Osteoblast (primary cell): ENCODE measurements at regions not wholly inside any gene's neighbourhood (a gene's known extent, or its start where the extent isn't known, plus 50 kb on each side); places are given as distances from the start of the nearest gene placed in this dataset.

Source experiments
- DNase-seq: peaks from one replicate; pipeline ENCODE4 v3.0.0; 2011; ENCODE audit warnings: low spot score, mixed read lengths; ENCODE audit not compliant: insufficient read length; ENCODE audit errors: missing footprints
- H2AFZ ChIP-seq: 2 replicates; pipeline ENCODE4 v1.6.0; 2011; ENCODE audit warnings: mild to moderate bottlenecking, low read length
- H3K27ac ChIP-seq: 2 replicates; pipeline ENCODE4 v1.5.1; 2011; ENCODE audit warnings: mild to moderate bottlenecking, low read depth, low read length, moderate library complexity
- H3K27me3 ChIP-seq: 2 replicates; pipeline ENCODE4 v1.6.0; 2012; ENCODE audit warnings: mild to moderate bottlenecking, control low read depth, inconsistent platforms, low read length, moderate library complexity; ENCODE audit not compliant: insufficient read depth
- H3K36me3 ChIP-seq: 2 replicates; pipeline ENCODE4 v1.5.1; 2011; ENCODE audit warnings: mild to moderate bottlenecking, low read length, control low read depth, moderate library complexity; ENCODE audit not compliant: insufficient read depth
- H3K4me1 ChIP-seq: 2 replicates; pipeline ENCODE4 v1.5.1; 2011; ENCODE audit warnings: mild to moderate bottlenecking, low read length, control low read depth, moderate library complexity; ENCODE audit not compliant: insufficient read depth
- H3K4me2 ChIP-seq: 2 replicates; pipeline ENCODE4 v1.6.0; 2011; ENCODE audit warnings: mild to moderate bottlenecking, low read length; ENCODE audit not compliant: insufficient read depth
- H3K4me3 ChIP-seq: fragments of 200-600 bp; sonication (generic); 3 replicates; pipeline ENCODE4 v1.5.1; 2012; ENCODE audit warnings: mild to moderate bottlenecking, low read length, inconsistent platforms; ENCODE audit not compliant: insufficient read depth
- H3K79me2 ChIP-seq: 2 replicates; pipeline ENCODE4 v1.6.0; 2012; ENCODE audit warnings: mild to moderate bottlenecking, low read length, control low read depth, inconsistent platforms; ENCODE audit not compliant: insufficient read depth
- H3K9me3 ChIP-seq: 2 replicates; pipeline ENCODE4 v1.5.1; 2011; ENCODE audit warnings: low read depth, low read length, control low read depth
- H4K20me1 ChIP-seq: 2 replicates; pipeline ENCODE4 v1.6.0; 2012; ENCODE audit warnings: mild to moderate bottlenecking, low read length, control low read depth; ENCODE audit not compliant: insufficient read depth
- CTCF ChIP-seq: IDR thresholded peaks from 2 replicates; pipeline ENCODE4 v1.5.1; 2011; ENCODE audit warnings: mild to moderate bottlenecking, low read depth, low read length, moderate library complexity; ENCODE audit errors: extremely low read depth

DNA sequence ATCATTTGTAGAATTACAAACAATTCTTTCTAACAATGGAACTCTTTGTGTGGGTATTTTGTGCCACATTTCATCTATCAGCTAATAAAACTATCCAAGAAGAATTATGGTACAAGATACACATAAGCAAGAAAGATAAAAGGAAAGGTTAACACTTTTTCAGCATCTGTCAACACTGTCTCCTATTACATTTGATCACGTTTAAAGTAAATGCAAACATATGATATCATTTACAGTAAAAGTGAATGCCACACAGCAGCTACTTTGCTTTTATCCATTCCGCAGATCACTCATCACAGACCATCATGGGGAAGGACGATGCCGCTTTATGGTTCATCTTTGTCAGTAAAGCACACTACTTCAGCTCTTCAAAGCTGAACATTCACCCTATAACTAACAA lies 456.4 kb upstream of the MANEA start:
- H3K36me3 ChIP-seq: no peaks in the 10 kb centered on the region
- no peak overlapping the region for H3K4me3 ChIP-seq
- H3K79me2 ChIP-seq: no peaks in the 10 kb centered on the region
- no peak for TF ChIP-seq CTCF
- H4K20me1 ChIP-seq: no peaks in the 10 kb centered on the region
- no peaks in the 10 kb centered on the region for H3K9me3 ChIP-seq
- DNase-seq: no peak
- H2AFZ ChIP-seq: no peak overlapping the region
- no peak overlapping the region for H3K27ac ChIP-seq
- no peaks in the 10 kb centered on the region for H3K27me3 ChIP-seq
- no peaks in the 10 kb centered on the region for H3K4me1 ChIP-seq
- no peak overlapping the region for H3K4me2 ChIP-seq

DNA sequence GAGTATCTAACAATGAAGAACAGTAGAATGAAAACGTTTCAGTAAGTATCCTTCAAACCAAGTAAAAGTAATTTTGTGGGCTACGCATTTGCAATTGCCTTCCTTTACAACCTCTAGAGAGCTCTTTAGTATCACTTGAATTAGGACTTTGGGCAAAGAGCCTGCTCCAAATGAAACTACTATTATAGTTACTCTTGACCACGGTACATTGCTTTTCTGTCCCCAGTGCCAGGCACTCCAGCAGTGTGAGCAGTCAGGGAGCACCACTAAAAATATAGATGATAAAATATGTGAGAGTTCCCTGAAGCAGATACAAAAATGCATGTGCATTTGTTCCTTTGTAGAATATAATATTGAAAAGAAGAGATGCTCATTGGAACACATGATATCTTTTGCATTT lies 450.1 kb upstream of the MANEA start:
- H3K36me3 ChIP-seq: no peaks in the 10 kb centered on the region
- no peaks in the 10 kb centered on the region for H3K9me3 ChIP-seq
- no peak overlapping the region for H3K27ac ChIP-seq
- H2AFZ ChIP-seq: no peak overlapping the region
- H3K4me3 ChIP-seq: no peak overlapping the region
- no peaks in the 10 kb centered on the region for H3K4me1 ChIP-seq
- H3K4me2 ChIP-seq: no peak overlapping the region
- DNase-seq: no peak
- H4K20me1 ChIP-seq: no peaks in the 10 kb centered on the region
- no peaks in the 10 kb centered on the region for H3K79me2 ChIP-seq
- no peaks in the 10 kb centered on the region for H3K27me3 ChIP-seq
- no peak for TF ChIP-seq CTCF

GRCh38 chr6:95128439-95128838 lies 448.9 kb upstream of the MANEA start:
- H2AFZ ChIP-seq: no peak overlapping the region
- no peaks in the 10 kb centered on the region for H3K4me1 ChIP-seq
- H3K79me2 ChIP-seq: no peaks in the 10 kb centered on the region
- H3K27ac ChIP-seq: no peak overlapping the region
- no peaks in the 10 kb centered on the region for H3K36me3 ChIP-seq
- no peak for DNase-seq
- H3K4me3 ChIP-seq: no peak overlapping the region
- no peak for TF ChIP-seq CTCF
- no peaks in the 10 kb centered on the region for H3K9me3 ChIP-seq
- H4K20me1 ChIP-seq: no peaks in the 10 kb centered on the region
- H3K27me3 ChIP-seq: no peaks in the 10 kb centered on the region
- H3K4me2 ChIP-seq: no peak overlapping the region

DNA sequence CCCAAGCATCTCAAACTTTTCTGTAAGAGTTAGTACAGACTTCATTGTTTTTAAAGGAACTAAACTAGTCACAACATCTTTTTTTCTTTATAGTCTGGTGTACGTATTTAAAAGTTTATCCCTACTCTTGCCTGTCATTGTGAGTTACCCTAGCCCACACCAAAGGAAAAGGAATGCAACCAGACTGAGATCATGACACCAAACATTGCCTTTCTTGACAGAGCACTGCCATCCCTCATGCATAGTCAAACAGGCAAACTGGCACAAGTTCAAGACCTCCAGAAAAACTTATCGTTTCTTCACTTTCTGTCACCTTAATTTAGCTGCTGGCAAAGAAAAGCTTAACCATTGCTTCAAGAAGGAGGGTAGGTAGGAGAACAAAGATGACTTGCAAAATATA lies 448.4 kb upstream of the MANEA start:
- Histone ChIP-seq H3K4me2 (no peak overlapping the region), H3K27me3 (no peaks in the 10 kb centered on the region), H3K79me2 (no peaks in the 10 kb centered on the region), H3K4me1 (no peaks in the 10 kb centered on the region), H2AFZ (no peak overlapping the region), H3K9me3 (no peaks in the 10 kb centered on the region), H4K20me1 (no peaks in the 10 kb centered on the region), H3K36me3 (no peaks in the 10 kb centered on the region), H3K27ac (no peak overlapping the region), H3K4me3 (no peak overlapping the region)
- DNase-seq: no peak
- no peak for TF ChIP-seq CTCF
